ENCODE measurements at regions not wholly inside any gene's neighbourhood (a gene's known extent, or its start where the extent isn't known, plus 50 kb on each side); places are given as distances from the start of the nearest gene placed in this dataset.

- FAIRE-seq (no peak), DNase-seq (ENCODE audit: extremely low read depth in 1 of 4, low spot score in 3 of 4) (no peak), ATAC-seq (no peak)
- 29% methylated on average over 1 of the region's 1 CpG for WGBS (ENCODE audit: insufficient coverage, low coverage, missing lambda C conversion rate)
- CTCF ChIA-PET (ENCODE audit: low intra/inter-chr PET ratio): no interaction called here
- Histone ChIP-seq H3K9me1 (ENCODE audit: control insufficient read depth, insufficient read depth, low read length) (no peaks in the 10 kb centered on the region), H4K20me1 (replicated peaks; ENCODE audit: control insufficient read depth, insufficient read depth, low read length) (no peaks in the 10 kb centered on the region), H3K9ac (ENCODE audit: insufficient read depth in 1 of 2, low read depth in 2 of 2, low read length in 2 of 2) (no peak overlapping the region), H3K27me3 (ENCODE audit: control insufficient read depth in 2 of 2, insufficient read depth in 2 of 2, low read length in 2 of 2) (no peaks in the 10 kb centered on the region), H3K79me2 (ENCODE audit: control insufficient read depth, insufficient read depth, low read length) (no peaks in the 10 kb centered on the region), H3K9me3 (replicated peaks; ENCODE audit: control insufficient read depth, insufficient read depth, low read depth, low read length) (no peaks in the 10 kb centered on the region), H2AFZ (ENCODE audit: low read depth, low read length) (no peak overlapping the region), H3K4me1 (replicated peaks in 1 of 2; ENCODE audit: control insufficient read depth in 2 of 2, insufficient read depth in 2 of 2, low read length in 2 of 2) (no peaks in the 10 kb centered on the region), H3K4me3 (no peak overlapping the region), H3K4me2 (ENCODE audit: insufficient read depth, low read length) (no peak overlapping the region), H3K36me3 (ENCODE audit: control insufficient read depth, insufficient read depth, low read length) (no peaks in the 10 kb centered on the region), H3K27ac (ENCODE audit: extremely low read depth, low read depth, low read length) (no peak overlapping the region)
- intact Hi-C loops (cut with micrococcal nuclease) (no loop called here), in situ Hi-C loops (cut with MboI) (no loop called here)
- POLR2A ChIA-PET: no interaction called here
- no TSS peak for BruUV-seq (replicated peaks)
- TF ChIP-seq GATAD2A (IDR thresholded peaks at IDR 0.05) (no peak), ZNF561 (CRISPR knock-in tag; conservative IDR thresholded peaks at IDR 0.05) (no peak), CBX2 (IDR thresholded peaks at IDR 0.05; ENCODE audit: insufficient read depth, low read length, poor library complexity, severe bottlenecking) (no peak), ZNF707 (CRISPR knock-in tag; conservative IDR thresholded peaks at IDR 0.05) (no peak), BRF1 (IDR thresholded peaks at IDR 0.05; ENCODE audit: borderline replicate concordance, extremely low read depth, insufficient read length) (no peak), REST (IDR thresholded peaks at IDR 0.05; ENCODE audit: borderline replicate concordance) (no peak), REST (CRISPR knock-in tag; IDR thresholded peaks at IDR 0.05; ENCODE audit: low read depth) (no peak), MAFG (tag; conservative IDR thresholded peaks at IDR 0.05) (no peak), TCF15 (CRISPR knock-in tag; IDR thresholded peaks at IDR 0.05) (no peak), POLR2B (IDR thresholded peaks at IDR 0.05; ENCODE audit: low read depth, partially characterized antibody) (no peak), YY1 (IDR thresholded peaks at IDR 0.05; ENCODE audit: borderline replicate concordance in 1 of 3, control insufficient read depth in 1 of 3, extremely low read depth in 1 of 3, insufficient read depth in 3 of 3, insufficient read length in 1 of 3, insufficient replicate concordance in 2 of 3, low read depth in 1 of 3, low read length in 2 of 3) (no peak), ATF2 (CRISPR knock-in tag; IDR thresholded peaks at IDR 0.05) (no peak)
These were observed 113.1 kb upstream of the NANOGP8 start for GRCh38 chr15:35198197-35198596.
